ENCODE measurements at regions not wholly inside any gene's neighbourhood (a gene's known extent, or its start where the extent isn't known, plus 50 kb on each side); places are given as distances from the start of the nearest gene placed in this dataset.
"Not testable (repeated sequence)": the region's sequence is repeated elsewhere in the genome, so short reads cannot be mapped to it uniquely, and the experiment has no call there.

- TF ChIP-seq ZNF26 (tag by site-specific recombination; IDR thresholded peaks at IDR 0.05) (no peak), ZNF239 (tag by site-specific recombination; IDR thresholded peaks at IDR 0.05) (no peak)
- TF ChIP-seq, protein P1, sequence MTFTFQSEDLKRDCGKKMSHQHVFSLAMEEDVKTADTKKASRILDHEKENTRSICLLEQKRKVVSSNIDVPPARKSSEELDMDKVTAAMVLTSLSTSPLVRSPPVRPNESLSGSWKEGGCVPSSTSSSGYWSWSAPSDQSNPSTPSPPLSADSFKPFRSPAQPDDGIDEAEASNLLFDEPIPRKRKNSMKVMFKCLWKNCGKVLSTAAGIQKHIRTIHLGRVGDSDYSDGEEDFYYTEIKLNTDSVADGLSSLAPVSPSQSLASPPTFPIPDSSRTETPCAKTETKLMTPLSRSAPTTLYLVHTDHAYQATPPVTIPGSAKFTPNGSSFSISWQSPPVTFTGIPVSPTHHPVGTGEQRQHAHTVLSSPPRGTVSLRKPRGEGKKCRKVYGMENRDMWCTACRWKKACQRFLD (tag by site-specific recombination; IDR thresholded peaks at IDR 0.05), result no peak
These were observed 92.9 kb upstream of the SIX2 start (continued) for GRCh38 chr2:45102141-45102540.

GRCh38 chr2:45096996-45097395 lies 87.7 kb upstream of the SIX2 start:
- ChIA-PET CTCF (no interaction called here), POLR2A (no interaction called here)
- H3K9me3 ChIP-seq (ENCODE audit: control insufficient read depth, insufficient read depth, low read depth, low read length), result no peaks in the 10 kb centered on the region
- no peak overlapping the region for H3K27ac ChIP-seq (ENCODE audit: extremely low read depth, low read depth, low read length)
- no peaks in the 10 kb centered on the region for H3K4me1 ChIP-seq (ENCODE audit: control insufficient read depth, insufficient read depth, low read length)
- H3K36me3 ChIP-seq (ENCODE audit: control insufficient read depth in 2 of 2, insufficient read depth in 1 of 2, low read length in 2 of 2), result no peaks in the 10 kb centered on the region
- TF ChIP-seq ZSCAN18 (tag by site-specific recombination; IDR thresholded peaks at IDR 0.05) (no peak), ZNF660 (tag by site-specific recombination; IDR thresholded peaks at IDR 0.05) (no peak), ZNF513 (tag by site-specific recombination; IDR thresholded peaks at IDR 0.05) (no peak), ZNF391 (tag by site-specific recombination; IDR thresholded peaks at IDR 0.05; ENCODE audit: borderline replicate concordance, low read depth) (no peak), ZNF623 (tag by site-specific recombination; IDR thresholded peaks at IDR 0.05) (no peak), ZNF350 (tag by site-specific recombination; IDR thresholded peaks at IDR 0.05) (no peak), ZNF600 (tag by site-specific recombination; IDR thresholded peaks at IDR 0.05) (no peak), ZNF37A (tag by site-specific recombination; IDR thresholded peaks at IDR 0.05) (no peak), EGR2 (tag by site-specific recombination; IDR thresholded peaks at IDR 0.05; ENCODE audit: low read depth) (no peak), ZSCAN23 (tag by site-specific recombination; IDR thresholded peaks at IDR 0.05) (no peak), KLF8 (tag by site-specific recombination; IDR thresholded peaks at IDR 0.05) (no peak), ZFP37 (tag by site-specific recombination; IDR thresholded peaks at IDR 0.05) (no peak), ZNF843 (tag by site-specific recombination; IDR thresholded peaks at IDR 0.05) (no peak), ZNF747 (tag by site-specific recombination; IDR thresholded peaks at IDR 0.05) (no peak)
- TF ChIP-seq, protein P2, sequence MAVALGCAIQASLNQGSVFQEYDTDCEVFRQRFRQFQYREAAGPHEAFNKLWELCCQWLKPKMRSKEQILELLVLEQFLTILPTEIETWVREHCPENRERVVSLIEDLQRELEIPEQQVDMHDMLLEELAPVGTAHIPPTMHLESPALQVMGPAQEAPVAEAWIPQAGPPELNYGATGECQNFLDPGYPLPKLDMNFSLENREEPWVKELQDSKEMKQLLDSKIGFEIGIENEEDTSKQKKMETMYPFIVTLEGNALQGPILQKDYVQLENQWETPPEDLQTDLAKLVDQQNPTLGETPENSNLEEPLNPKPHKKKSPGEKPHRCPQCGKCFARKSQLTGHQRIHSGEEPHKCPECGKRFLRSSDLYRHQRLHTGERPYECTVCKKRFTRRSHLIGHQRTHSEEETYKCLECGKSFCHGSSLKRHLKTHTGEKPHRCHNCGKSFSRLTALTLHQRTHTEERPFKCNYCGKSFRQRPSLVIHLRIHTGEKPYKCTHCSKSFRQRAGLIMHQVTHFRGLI (tag by site-specific recombination; IDR thresholded peaks at IDR 0.05), result no peak
- TF ChIP-seq, protein P3, sequence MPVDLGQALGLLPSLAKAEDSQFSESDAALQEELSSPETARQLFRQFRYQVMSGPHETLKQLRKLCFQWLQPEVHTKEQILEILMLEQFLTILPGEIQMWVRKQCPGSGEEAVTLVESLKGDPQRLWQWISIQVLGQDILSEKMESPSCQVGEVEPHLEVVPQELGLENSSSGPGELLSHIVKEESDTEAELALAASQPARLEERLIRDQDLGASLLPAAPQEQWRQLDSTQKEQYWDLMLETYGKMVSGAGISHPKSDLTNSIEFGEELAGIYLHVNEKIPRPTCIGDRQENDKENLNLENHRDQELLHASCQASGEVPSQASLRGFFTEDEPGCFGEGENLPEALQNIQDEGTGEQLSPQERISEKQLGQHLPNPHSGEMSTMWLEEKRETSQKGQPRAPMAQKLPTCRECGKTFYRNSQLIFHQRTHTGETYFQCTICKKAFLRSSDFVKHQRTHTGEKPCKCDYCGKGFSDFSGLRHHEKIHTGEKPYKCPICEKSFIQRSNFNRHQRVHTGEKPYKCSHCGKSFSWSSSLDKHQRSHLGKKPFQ (tag by site-specific recombination; IDR thresholded peaks at IDR 0.05), result no peak
- TF ChIP-seq, protein P4, sequence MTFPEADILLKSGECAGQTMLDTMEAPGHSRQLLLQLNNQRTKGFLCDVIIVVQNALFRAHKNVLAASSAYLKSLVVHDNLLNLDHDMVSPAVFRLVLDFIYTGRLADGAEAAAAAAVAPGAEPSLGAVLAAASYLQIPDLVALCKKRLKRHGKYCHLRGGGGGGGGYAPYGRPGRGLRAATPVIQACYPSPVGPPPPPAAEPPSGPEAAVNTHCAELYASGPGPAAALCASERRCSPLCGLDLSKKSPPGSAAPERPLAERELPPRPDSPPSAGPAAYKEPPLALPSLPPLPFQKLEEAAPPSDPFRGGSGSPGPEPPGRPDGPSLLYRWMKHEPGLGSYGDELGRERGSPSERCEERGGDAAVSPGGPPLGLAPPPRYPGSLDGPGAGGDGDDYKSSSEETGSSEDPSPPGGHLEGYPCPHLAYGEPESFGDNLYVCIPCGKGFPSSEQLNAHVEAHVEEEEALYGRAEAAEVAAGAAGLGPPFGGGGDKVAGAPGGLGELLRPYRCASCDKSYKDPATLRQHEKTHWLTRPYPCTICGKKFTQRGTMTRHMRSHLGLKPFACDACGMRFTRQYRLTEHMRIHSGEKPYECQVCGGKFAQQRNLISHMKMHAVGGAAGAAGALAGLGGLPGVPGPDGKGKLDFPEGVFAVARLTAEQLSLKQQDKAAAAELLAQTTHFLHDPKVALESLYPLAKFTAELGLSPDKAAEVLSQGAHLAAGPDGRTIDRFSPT (tag by site-specific recombination; IDR thresholded peaks at IDR 0.05), result no peak
- TF ChIP-seq, protein P5, sequence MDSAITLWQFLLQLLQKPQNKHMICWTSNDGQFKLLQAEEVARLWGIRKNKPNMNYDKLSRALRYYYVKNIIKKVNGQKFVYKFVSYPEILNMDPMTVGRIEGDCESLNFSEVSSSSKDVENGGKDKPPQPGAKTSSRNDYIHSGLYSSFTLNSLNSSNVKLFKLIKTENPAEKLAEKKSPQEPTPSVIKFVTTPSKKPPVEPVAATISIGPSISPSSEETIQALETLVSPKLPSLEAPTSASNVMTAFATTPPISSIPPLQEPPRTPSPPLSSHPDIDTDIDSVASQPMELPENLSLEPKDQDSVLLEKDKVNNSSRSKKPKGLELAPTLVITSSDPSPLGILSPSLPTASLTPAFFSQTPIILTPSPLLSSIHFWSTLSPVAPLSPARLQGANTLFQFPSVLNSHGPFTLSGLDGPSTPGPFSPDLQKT (IDR thresholded peaks at IDR 0.05; ENCODE audit: borderline replicate concordance, low read depth, low read length), result no peak
- no peak overlapping the region for H3K4me3 ChIP-seq (ENCODE audit: low read depth, low read length)

- H3K36me3 ChIP-seq (ENCODE audit: control insufficient read depth in 2 of 2, insufficient read depth in 1 of 2, low read length in 2 of 2); H3K4me3 ChIP-seq (ENCODE audit: low read depth, low read length); H3K4me1 ChIP-seq (ENCODE audit: control insufficient read depth, insufficient read depth, low read length); H3K27ac ChIP-seq (ENCODE audit: extremely low read depth, low read depth, low read length); POLR2A ChIA-PET; H3K9me3 ChIP-seq (ENCODE audit: control insufficient read depth, insufficient read depth, low read depth, low read length): not testable (repeated sequence)
- CTCF ChIA-PET, result interaction anchor here (0.7 kb wide), 1 partner anchor 39 kb away, joined by 4 read pairs; no protein-coding TSS in a partner anchor
These were observed 86.8 kb upstream of the SIX2 start for GRCh38 chr2:45096038-45096437.
